HUES6 (cell line): ENCODE measurements at regions not wholly inside any gene's neighbourhood (a gene's known extent, or its start where the extent isn't known, plus 50 kb on each side); places are given as distances from the start of the nearest gene placed in this dataset.
"Not testable (repeated sequence)": the region's sequence is repeated elsewhere in the genome, so short reads cannot be mapped to it uniquely, and the experiment has no call there.

Experiments
- H3K27ac ChIP-seq: 2 replicates; pipeline ENCODE4 v1.7.0; 2013; ENCODE audit warnings: low read depth, mild to moderate bottlenecking, low read length, inconsistent platforms
- H3K27me3 ChIP-seq: 2 replicates; pipeline ENCODE4 v1.6.1; 2013; ENCODE audit warnings: low read length; ENCODE audit not compliant: control insufficient read depth, insufficient read depth
- H3K36me3 ChIP-seq: 2 replicates; pipeline ENCODE4 v1.6.1; 2013; ENCODE audit warnings: low read length; ENCODE audit not compliant: control insufficient read depth, insufficient read depth
- H3K4me1 ChIP-seq: 2 replicates; pipeline ENCODE4 v1.6.1; 2013; ENCODE audit warnings: low read length; ENCODE audit not compliant: control insufficient read depth, insufficient read depth
- H3K4me3 ChIP-seq: 2 replicates; pipeline ENCODE4 v1.5.1; 2013; ENCODE audit warnings: low read depth, low read length
- H3K9ac ChIP-seq: one replicate; pipeline ENCODE4 v1.6.1; 2013; ENCODE audit warnings: mild to moderate bottlenecking, low read length
- H3K9me3 ChIP-seq: 2 replicates; pipeline ENCODE4 v1.6.1; 2013; ENCODE audit warnings: low read depth, low read length; ENCODE audit not compliant: control insufficient read depth, insufficient read depth

GRCh38 chr3:88460369-88460768, 310.6 kb downstream of the C3orf38 start:
- H3K4me3 ChIP-seq: no peak overlapping the region
- no peaks in the 10 kb centered on the region for H3K4me1 ChIP-seq
- no peak overlapping the region for H3K9ac ChIP-seq
- H3K27ac ChIP-seq: no peak overlapping the region
- no peaks in the 10 kb centered on the region for H3K9me3 ChIP-seq
- H3K36me3 ChIP-seq: no peaks in the 10 kb centered on the region
- H3K27me3 ChIP-seq: no peaks in the 10 kb centered on the region

- Histone ChIP-seq H3K9ac (no peak overlapping the region), H3K4me3 (no peak overlapping the region), H3K27ac (no peak overlapping the region), H3K27me3 (no peaks in the 10 kb centered on the region), H3K36me3 (no peaks in the 10 kb centered on the region), H3K9me3 (no peaks in the 10 kb centered on the region), H3K4me1 (no peaks in the 10 kb centered on the region)
Measured at GRCh38 chr3:88462230-88462629, 312.5 kb downstream of the C3orf38 start.

- Histone ChIP-seq H3K4me3 (no peak overlapping the region), H3K9ac (no peak overlapping the region), H3K9me3 (no peaks in the 10 kb centered on the region), H3K27me3 (no peaks in the 10 kb centered on the region), H3K36me3 (no peaks in the 10 kb centered on the region), H3K4me1 (no peaks in the 10 kb centered on the region), H3K27ac (no peak overlapping the region)
Measured at GRCh38 chr3:88467191-88467590, 317.4 kb downstream of the C3orf38 start.

GRCh38 chr3:88469216-88469615, 319.5 kb downstream of the C3orf38 start:
- Histone ChIP-seq H3K4me1 (no peaks in the 10 kb centered on the region), H3K4me3 (no peak overlapping the region), H3K27me3 (no peaks in the 10 kb centered on the region), H3K9ac (no peak overlapping the region), H3K36me3 (no peaks in the 10 kb centered on the region), H3K27ac (no peak overlapping the region), H3K9me3 (peaks cover 3% of the 10 kb centered on the region)

- H3K36me3 ChIP-seq: no peaks in the 10 kb centered on the region
- H3K9me3 ChIP-seq: peaks cover 5% of the 10 kb centered on the region
- H3K9ac ChIP-seq: no peak overlapping the region
- H3K27me3 ChIP-seq: no peaks in the 10 kb centered on the region
- H3K4me3 ChIP-seq: no peak overlapping the region
- H3K4me1 ChIP-seq: no peaks in the 10 kb centered on the region
- H3K27ac ChIP-seq: no peak overlapping the region
Measured at GRCh38 chr3:88478460-88478859, 328.7 kb downstream of the C3orf38 start.

- H3K4me3 ChIP-seq: no peak overlapping the region
- no peaks in the 10 kb centered on the region for H3K4me1 ChIP-seq
- no peaks in the 10 kb centered on the region for H3K27me3 ChIP-seq
- no peak overlapping the region for H3K27ac ChIP-seq
- no peaks in the 10 kb centered on the region for H3K9me3 ChIP-seq
- no peak overlapping the region for H3K9ac ChIP-seq
- H3K36me3 ChIP-seq: no peaks in the 10 kb centered on the region
Measured at GRCh38 chr3:88480822-88481221, 331.1 kb downstream of the C3orf38 start.

GRCh38 chr3:88485001-88485400, 335.2 kb downstream of the C3orf38 start:
- H3K27me3 ChIP-seq: no peaks in the 10 kb centered on the region
- H3K36me3 ChIP-seq: no peaks in the 10 kb centered on the region
- H3K9ac ChIP-seq: no peak overlapping the region
- H3K4me1 ChIP-seq: no peaks in the 10 kb centered on the region
- H3K27ac ChIP-seq: no peak overlapping the region
- no peak overlapping the region for H3K4me3 ChIP-seq
- no peaks in the 10 kb centered on the region for H3K9me3 ChIP-seq

- H3K4me1 ChIP-seq, H3K9ac ChIP-seq, H3K9me3 ChIP-seq, H3K27ac ChIP-seq, H3K27me3 ChIP-seq, H3K36me3 ChIP-seq: not testable (repeated sequence)
- H3K4me3 ChIP-seq: peak overlapping the region; percentile 47
Measured at GRCh38 chr3:88508818-88509217, 359.1 kb downstream of the C3orf38 start.

- Histone ChIP-seq H3K4me1 (no peaks in the 10 kb centered on the region), H3K9me3 (peaks cover 2% of the 10 kb centered on the region; the same call in 1 of the 2 replicates), H3K27ac (no peak overlapping the region), H3K9ac (no peak overlapping the region), H3K4me3 (no peak overlapping the region), H3K36me3 (no peaks in the 10 kb centered on the region), H3K27me3 (no peaks in the 10 kb centered on the region)
Measured at GRCh38 chr3:88509582-88509981, 359.8 kb downstream of the C3orf38 start.

GRCh38 chr3:88528494-88528893, 378.7 kb downstream of the C3orf38 start:
- Histone ChIP-seq H3K9me3 (no peaks in the 10 kb centered on the region), H3K36me3 (no peaks in the 10 kb centered on the region), H3K4me3 (no peak overlapping the region), H3K27ac (no peak overlapping the region), H3K27me3 (no peaks in the 10 kb centered on the region), H3K4me1 (no peaks in the 10 kb centered on the region), H3K9ac (no peak overlapping the region)

GRCh38 chr3:88534534-88534933, 384.8 kb downstream of the C3orf38 start:
- Histone ChIP-seq H3K27ac (no peak overlapping the region), H3K36me3 (no peaks in the 10 kb centered on the region), H3K4me3 (no peak overlapping the region), H3K9me3 (no peaks in the 10 kb centered on the region), H3K9ac (no peak overlapping the region), H3K27me3 (no peaks in the 10 kb centered on the region), H3K4me1 (no peaks in the 10 kb centered on the region)

GRCh38 chr3:88535563-88535962, 385.8 kb downstream of the C3orf38 start:
- Histone ChIP-seq H3K27ac (no peak overlapping the region), H3K9ac (no peak overlapping the region), H3K27me3 (no peaks in the 10 kb centered on the region), H3K36me3 (no peaks in the 10 kb centered on the region), H3K9me3 (no peaks in the 10 kb centered on the region), H3K4me1 (no peaks in the 10 kb centered on the region), H3K4me3 (no peak overlapping the region)
